H1 (cell line): ENCODE measurements at regions not wholly inside any gene's neighbourhood (a gene's known extent, or its start where the extent isn't known, plus 50 kb on each side); places are given as distances from the start of the nearest gene placed in this dataset.

Experiments used
- CREB1 ChIP-seq: IDR thresholded peaks from 2 replicates; pipeline ENCODE4 v1.6.1; 2012; ENCODE audit warnings: inconsistent platforms
- EZH2 ChIP-seq: fragments of 200-600 bp; sonication (generic); IDR thresholded peaks from 2 replicates; pipeline ENCODE4 v1.7.1; 2012; ENCODE audit warnings: low read depth, mild to moderate bottlenecking, moderate library complexity, low read length, inconsistent platforms; ENCODE audit not compliant: severe bottlenecking
- POU5F1 ChIP-seq: IDR thresholded peaks from 2 replicates; pipeline ENCODE4 v1.6.1; 2011; ENCODE audit warnings: low read depth, mild to moderate bottlenecking, low read length, moderate library complexity

- TF ChIP-seq EZH2 = no peak
- no peak for TF ChIP-seq CREB1
- no peak for TF ChIP-seq POU5F1
Measured at GRCh38 chr3:166275024-166275390, 437.8 kb upstream of the BCHE start (continued).
